ENCODE measurements at regions not wholly inside any gene's neighbourhood (a gene's known extent, or its start where the extent isn't known, plus 50 kb on each side); places are given as distances from the start of the nearest gene placed in this dataset.

DNA sequence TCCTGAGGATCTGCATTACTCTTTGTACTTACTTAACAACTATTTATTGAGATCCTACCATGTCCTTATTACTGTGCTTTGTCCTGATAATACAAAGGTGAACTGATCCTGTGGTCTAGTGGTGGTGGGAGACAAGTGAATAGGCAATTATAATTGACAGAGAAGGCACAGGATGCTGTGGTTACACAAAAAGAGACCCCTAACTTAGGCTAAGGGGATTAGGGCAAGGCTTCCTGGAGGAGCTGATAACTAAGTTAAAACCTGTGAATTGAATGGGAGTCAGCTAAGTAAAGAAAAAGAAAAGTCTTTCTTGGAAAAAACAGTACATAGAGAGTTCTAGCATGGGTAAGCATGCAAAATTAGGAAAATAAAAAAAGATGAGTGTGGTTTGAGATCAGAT lies 164.4 kb downstream of the LARP7 start:
- TF ChIP-seq, protein P1, sequence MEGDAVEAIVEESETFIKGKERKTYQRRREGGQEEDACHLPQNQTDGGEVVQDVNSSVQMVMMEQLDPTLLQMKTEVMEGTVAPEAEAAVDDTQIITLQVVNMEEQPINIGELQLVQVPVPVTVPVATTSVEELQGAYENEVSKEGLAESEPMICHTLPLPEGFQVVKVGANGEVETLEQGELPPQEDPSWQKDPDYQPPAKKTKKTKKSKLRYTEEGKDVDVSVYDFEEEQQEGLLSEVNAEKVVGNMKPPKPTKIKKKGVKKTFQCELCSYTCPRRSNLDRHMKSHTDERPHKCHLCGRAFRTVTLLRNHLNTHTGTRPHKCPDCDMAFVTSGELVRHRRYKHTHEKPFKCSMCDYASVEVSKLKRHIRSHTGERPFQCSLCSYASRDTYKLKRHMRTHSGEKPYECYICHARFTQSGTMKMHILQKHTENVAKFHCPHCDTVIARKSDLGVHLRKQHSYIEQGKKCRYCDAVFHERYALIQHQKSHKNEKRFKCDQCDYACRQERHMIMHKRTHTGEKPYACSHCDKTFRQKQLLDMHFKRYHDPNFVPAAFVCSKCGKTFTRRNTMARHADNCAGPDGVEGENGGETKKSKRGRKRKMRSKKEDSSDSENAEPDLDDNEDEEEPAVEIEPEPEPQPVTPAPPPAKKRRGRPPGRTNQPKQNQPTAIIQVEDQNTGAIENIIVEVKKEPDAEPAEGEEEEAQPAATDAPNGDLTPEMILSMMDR (IDR thresholded peaks at IDR 0.05) = no peak
- TF ChIP-seq EP300 (IDR thresholded peaks at IDR 0.05) = no peak
- no peak for TF ChIP-seq POLR2A (IDR thresholded peaks at IDR 0.05)
- no peaks in the 10 kb centered on the region for H3K36me3 ChIP-seq

DNA sequence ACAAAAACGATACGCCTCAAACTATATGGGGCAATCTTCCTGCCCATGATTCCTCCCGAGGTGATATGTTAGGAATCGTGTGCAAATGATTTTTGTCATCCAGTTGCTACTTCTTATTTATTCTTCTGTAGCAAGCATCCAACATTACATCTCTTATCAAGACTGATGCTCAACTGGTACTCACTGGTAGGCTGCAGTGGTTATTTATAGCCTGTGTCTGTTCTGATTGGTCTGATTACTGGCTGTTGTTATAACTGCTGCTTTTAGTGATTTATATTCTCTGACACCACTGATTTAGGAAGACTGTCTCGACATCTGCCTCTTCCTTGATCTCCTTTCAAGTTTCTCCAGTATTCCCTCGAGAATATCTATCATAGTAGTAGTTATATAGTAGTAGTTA lies 165.8 kb downstream of the LARP7 start:
- TF ChIP-seq, protein P1 (IDR thresholded peaks at IDR 0.05) = no peak
- TF ChIP-seq POLR2A (IDR thresholded peaks at IDR 0.05) = no peak
- TF ChIP-seq EP300 (IDR thresholded peaks at IDR 0.05) = no peak
- Histone ChIP-seq H3K36me3 (no peaks in the 10 kb centered on the region), H3K9me3 (no peaks in the 10 kb centered on the region), H3K4me3 (no peak overlapping the region), H3K27me3 (no peaks in the 10 kb centered on the region), H3K27ac (no peak overlapping the region), H3K4me1 (no peaks in the 10 kb centered on the region)
- 77% methylated on average over 6 of the region's 6 CpGs for WGBS, 2 donors
- no peak for DNase-seq (ENCODE audit: low spot score in 2 of 2)

More for the DNA sequence above, 164.4 kb downstream of the LARP7 start:
- Histone ChIP-seq H3K9me3 (no peaks in the 10 kb centered on the region), H3K27me3 (no peaks in the 10 kb centered on the region), H3K4me3 (no peak overlapping the region), H3K27ac (no peak overlapping the region), H3K4me1 (no peaks in the 10 kb centered on the region)
- DNase-seq (ENCODE audit: low spot score in 2 of 2) = no peak

DNA sequence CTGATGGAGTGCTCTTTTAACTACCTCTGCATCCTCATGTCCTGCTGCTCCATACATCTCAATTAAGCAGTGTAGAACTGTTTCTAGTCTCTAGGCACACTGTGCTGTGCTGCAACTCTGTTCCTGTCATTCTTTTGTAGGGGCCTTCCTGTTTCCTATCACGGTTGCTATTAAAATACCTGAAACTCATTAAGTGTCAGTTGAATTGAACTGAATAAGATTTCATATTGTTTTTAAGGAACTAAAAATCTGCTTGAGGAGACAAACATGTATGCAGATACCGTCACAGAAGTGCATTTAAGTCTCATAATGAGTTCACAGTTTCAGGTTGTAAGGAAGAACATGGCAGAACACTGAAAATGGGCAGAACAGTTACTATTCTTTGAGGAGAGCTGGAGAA lies 170.1 kb downstream of the LARP7 start:
- Histone ChIP-seq H3K4me1 (no peaks in the 10 kb centered on the region), H3K4me3 (no peak overlapping the region), H3K9me3 (no peaks in the 10 kb centered on the region), H3K36me3 (no peaks in the 10 kb centered on the region), H3K27ac (no peak overlapping the region), H3K27me3 (no peaks in the 10 kb centered on the region)
- 82 to 83% methylated on average over 2 of the region's 2 CpGs for WGBS, 2 donors
- no peak for DNase-seq (ENCODE audit: low spot score in 2 of 2)
- TF ChIP-seq EP300 (IDR thresholded peaks at IDR 0.05) (no peak), POLR2A (IDR thresholded peaks at IDR 0.05) (no peak)
- TF ChIP-seq, protein P1 (IDR thresholded peaks at IDR 0.05) = no peak

DNA sequence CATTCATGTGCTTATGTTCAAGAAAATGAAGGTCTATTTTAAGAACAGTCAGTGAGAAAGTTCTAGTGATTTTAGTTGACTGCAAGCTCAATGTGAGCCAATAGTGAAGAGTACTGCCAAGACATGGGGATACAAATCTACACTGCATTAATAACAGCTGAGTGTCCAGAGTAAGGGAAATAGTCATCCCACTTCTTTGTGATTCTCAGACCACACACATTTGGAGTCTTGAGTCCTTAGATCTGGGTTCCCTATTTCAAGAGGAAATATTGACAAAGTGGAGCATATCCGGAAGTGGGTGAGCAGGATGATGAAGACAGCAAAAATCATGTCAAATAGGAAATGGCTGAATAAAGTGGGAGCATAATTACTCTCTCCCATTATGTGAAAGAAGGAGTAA lies 171.1 kb downstream of the LARP7 start:
- 55 to 59% methylated on average over 1 of the region's 1 CpG for WGBS, 2 donors
- H3K27me3 ChIP-seq = no peaks in the 10 kb centered on the region
- H3K4me1 ChIP-seq = no peaks in the 10 kb centered on the region
- TF ChIP-seq, protein P1 (IDR thresholded peaks at IDR 0.05) = no peak
- TF ChIP-seq POLR2A (IDR thresholded peaks at IDR 0.05) (no peak), EP300 (IDR thresholded peaks at IDR 0.05) (no peak)
- DNase-seq (ENCODE audit: low spot score in 2 of 2) = no peak
- no peak overlapping the region for H3K27ac ChIP-seq
- H3K9me3 ChIP-seq = no peaks in the 10 kb centered on the region
- H3K36me3 ChIP-seq = no peaks in the 10 kb centered on the region
- H3K4me3 ChIP-seq = no peak overlapping the region

DNA sequence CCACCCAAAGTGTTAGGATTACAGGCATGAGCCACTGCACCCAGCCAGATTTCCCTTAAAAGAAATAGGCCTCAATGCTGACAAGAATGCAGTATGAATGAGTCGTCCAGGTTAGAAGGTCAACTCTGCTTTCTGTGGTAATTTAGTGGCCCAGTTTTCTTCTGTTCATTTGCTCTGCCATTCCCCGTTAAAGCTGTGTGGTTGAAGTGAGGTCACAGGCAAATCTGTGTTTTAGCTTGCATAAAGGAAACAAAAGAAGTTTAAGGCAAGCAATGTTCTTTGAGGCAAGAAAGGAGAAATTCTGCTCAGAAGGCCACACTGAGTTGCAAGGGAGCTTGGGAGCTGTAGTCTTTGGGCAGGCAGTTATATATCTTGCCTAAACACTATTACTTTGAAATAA lies 176.8 kb downstream of the LARP7 start:
- 29 to 36% methylated on average over 2 of the region's 2 CpGs for WGBS, 2 donors

More for the DNA sequence above, 176.8 kb downstream of the LARP7 start:
- Histone ChIP-seq H3K27me3 (no peaks in the 10 kb centered on the region), H3K36me3 (no peaks in the 10 kb centered on the region), H3K4me3 (no peak overlapping the region), H3K4me1 (peaks cover 0 to 2% (median 0%) of the 10 kb centered on the region in 4 donors), H3K27ac (no peak overlapping the region), H3K9me3 (no peaks in the 10 kb centered on the region)
- TF ChIP-seq, protein P1 (IDR thresholded peaks at IDR 0.05) = no peak
- TF ChIP-seq POLR2A (IDR thresholded peaks at IDR 0.05) = no peak
- no peak for TF ChIP-seq EP300 (IDR thresholded peaks at IDR 0.05)
- DNase-seq (ENCODE audit: low spot score in 2 of 2) = no peak
